Loucy (cell line): ENCODE measurements at regions not wholly inside any gene's neighbourhood (a gene's known extent, or its start where the extent isn't known, plus 50 kb on each side); places are given as distances from the start of the nearest gene placed in this dataset.

Experiments
- H2AFZ ChIP-seq: fragments of 200-600 bp; sonication (generic); 2 replicates; pipeline ENCODE4 v1.6.0; 2016; ENCODE audit warnings: antibody characterized with exemption, mild to moderate bottlenecking, low read length, moderate library complexity
- H3F3A ChIP-seq: fragments of 200-600 bp; 2 replicates; pipeline ENCODE4 v1.6.0; 2016; ENCODE audit warnings: antibody characterized with exemption, low read depth, mild to moderate bottlenecking
- H3K27me3 ChIP-seq: fragments of 200-600 bp; sonication (generic); 2 replicates; pipeline ENCODE4 v1.6.1; 2014; ENCODE audit warnings: low read length, mild to moderate bottlenecking; ENCODE audit not compliant: insufficient read depth, poor library complexity, severe bottlenecking
- H3K36me3 ChIP-seq: fragments of 200-600 bp; sonication (generic); 2 replicates; pipeline ENCODE4 v1.6.1; 2016; ENCODE audit warnings: low read length; ENCODE audit not compliant: insufficient read depth
- H3K4me1 ChIP-seq: fragments of 200-600 bp; sonication (generic); 2 replicates; pipeline ENCODE4 v1.5.1; 2014; ENCODE audit warnings: low read length, mild to moderate bottlenecking; ENCODE audit not compliant: insufficient read depth, poor library complexity, severe bottlenecking
- H3K4me2 ChIP-seq: fragments of 200-600 bp; sonication (generic); 2 replicates; pipeline ENCODE4 v1.6.0; 2014; ENCODE audit warnings: antibody characterized with exemption, low read length, low read depth, mild to moderate bottlenecking; ENCODE audit not compliant: poor library complexity, severe bottlenecking
- H3K4me3 ChIP-seq: fragments of 200-600 bp; sonication (generic); 2 replicates; pipeline ENCODE4 v1.5.1; 2014; ENCODE audit warnings: low read length, mild to moderate bottlenecking, mixed read lengths; ENCODE audit not compliant: poor library complexity, severe bottlenecking
- H3K79me2 ChIP-seq: fragments of 200-600 bp; sonication (generic); 2 replicates; pipeline ENCODE4 v1.6.1; 2014; ENCODE audit warnings: low read length; ENCODE audit not compliant: insufficient read depth
- H3K9ac ChIP-seq: fragments of 200-600 bp; sonication (generic); 2 replicates; pipeline ENCODE4 v1.6.0; 2014; ENCODE audit warnings: mild to moderate bottlenecking, low read depth, low read length, moderate library complexity; ENCODE audit not compliant: poor library complexity, severe bottlenecking
- H3K9me2 ChIP-seq: fragments of 200-600 bp; sonication (generic); replicated peaks from 2 replicates; pipeline ENCODE4 v1.6.1; 2016; ENCODE audit warnings: low read depth, low read length, mixed read lengths
- H3K9me3 ChIP-seq: fragments of 200-600 bp; sonication (generic); 2 replicates; pipeline ENCODE4 v1.6.1; 2014; ENCODE audit warnings: mild to moderate bottlenecking, antibody characterized with exemption, low read length, low read depth; ENCODE audit not compliant: insufficient read depth
- H4K20me1 ChIP-seq: fragments of 200-600 bp; sonication (generic); 2 replicates; pipeline ENCODE4 v1.6.0; 2014; ENCODE audit warnings: antibody characterized with exemption, low read length, mild to moderate bottlenecking; ENCODE audit not compliant: insufficient read depth, poor library complexity, severe bottlenecking
- EZH2phosphoT487 ChIP-seq: fragments of 200-600 bp; IDR thresholded peaks from 2 replicates; pipeline ENCODE4 v1.6.1; 2018; ENCODE audit warnings: antibody characterized with exemption, mild to moderate bottlenecking, moderate library complexity, borderline replicate concordance
- TF ChIP-seq, protein P1 (sequence below): fragments of 200-600 bp; sonication (generic); conservative IDR thresholded peaks from 2 replicates; pipeline ENCODE4 v1.5.1; 2014; ENCODE audit warnings: mild to moderate bottlenecking, antibody characterized with exemption, low read length

GRCh38 chr6:81575442-81575841 lies 177.0 kb downstream of the TENT5A start:
- H3K9ac ChIP-seq = no peak overlapping the region
- no peak overlapping the region for H3K4me2 ChIP-seq
- H4K20me1 ChIP-seq = no peaks in the 10 kb centered on the region
- H3K27me3 ChIP-seq = no peaks in the 10 kb centered on the region
- no peaks in the 10 kb centered on the region for H3K4me1 ChIP-seq
- no peaks in the 10 kb centered on the region for H3K9me2 ChIP-seq
- TF ChIP-seq EZH2phosphoT487 = no peak
- TF ChIP-seq, protein P1, sequence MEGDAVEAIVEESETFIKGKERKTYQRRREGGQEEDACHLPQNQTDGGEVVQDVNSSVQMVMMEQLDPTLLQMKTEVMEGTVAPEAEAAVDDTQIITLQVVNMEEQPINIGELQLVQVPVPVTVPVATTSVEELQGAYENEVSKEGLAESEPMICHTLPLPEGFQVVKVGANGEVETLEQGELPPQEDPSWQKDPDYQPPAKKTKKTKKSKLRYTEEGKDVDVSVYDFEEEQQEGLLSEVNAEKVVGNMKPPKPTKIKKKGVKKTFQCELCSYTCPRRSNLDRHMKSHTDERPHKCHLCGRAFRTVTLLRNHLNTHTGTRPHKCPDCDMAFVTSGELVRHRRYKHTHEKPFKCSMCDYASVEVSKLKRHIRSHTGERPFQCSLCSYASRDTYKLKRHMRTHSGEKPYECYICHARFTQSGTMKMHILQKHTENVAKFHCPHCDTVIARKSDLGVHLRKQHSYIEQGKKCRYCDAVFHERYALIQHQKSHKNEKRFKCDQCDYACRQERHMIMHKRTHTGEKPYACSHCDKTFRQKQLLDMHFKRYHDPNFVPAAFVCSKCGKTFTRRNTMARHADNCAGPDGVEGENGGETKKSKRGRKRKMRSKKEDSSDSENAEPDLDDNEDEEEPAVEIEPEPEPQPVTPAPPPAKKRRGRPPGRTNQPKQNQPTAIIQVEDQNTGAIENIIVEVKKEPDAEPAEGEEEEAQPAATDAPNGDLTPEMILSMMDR = no peak
- H3K36me3 ChIP-seq = no peaks in the 10 kb centered on the region
- H3F3A ChIP-seq = no peaks in the 10 kb centered on the region
- H2AFZ ChIP-seq = no peak overlapping the region
- no peaks in the 10 kb centered on the region for H3K79me2 ChIP-seq
- H3K9me3 ChIP-seq = peaks cover 3% of the 10 kb centered on the region; the same call in 1 of the 2 replicates
- H3K4me3 ChIP-seq = no peak overlapping the region

DNA sequence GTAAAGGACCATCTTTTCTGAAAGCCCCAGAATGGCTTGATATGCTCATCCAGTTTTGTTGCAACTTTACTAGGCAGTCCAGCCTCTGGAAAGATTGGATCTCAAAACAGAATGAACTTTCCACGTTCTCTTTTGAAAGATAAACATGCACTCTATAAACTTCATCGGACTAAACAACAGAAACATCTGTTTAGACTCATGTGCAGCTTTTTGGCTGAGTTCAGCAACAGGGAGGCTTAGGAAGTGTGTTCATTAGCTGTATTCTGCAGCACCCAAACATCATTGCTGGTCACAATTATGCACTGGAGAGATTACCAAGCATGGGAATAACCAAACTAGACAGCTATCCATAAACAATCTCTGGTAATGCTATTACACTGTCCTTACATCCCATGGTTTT lies 180.5 kb downstream of the TENT5A start:
- no peaks in the 10 kb centered on the region for H4K20me1 ChIP-seq
- TF ChIP-seq EZH2phosphoT487 = no peak
- H3K9me2 ChIP-seq = no peaks in the 10 kb centered on the region
- H3K4me1 ChIP-seq = peaks cover 9% of the 10 kb centered on the region
- no peaks in the 10 kb centered on the region for H3K27me3 ChIP-seq
- H2AFZ ChIP-seq = no peak overlapping the region
- H3K79me2 ChIP-seq = no peaks in the 10 kb centered on the region
- H3F3A ChIP-seq = no peaks in the 10 kb centered on the region
- H3K4me2 ChIP-seq = no peak overlapping the region
- H3K9me3 ChIP-seq = no peaks in the 10 kb centered on the region; the same call in 1 of the 2 replicates
- H3K36me3 ChIP-seq = no peaks in the 10 kb centered on the region
- no peak overlapping the region for H3K9ac ChIP-seq
- no peak overlapping the region for H3K4me3 ChIP-seq

- no peak overlapping the region for H3K4me2 ChIP-seq
- no peak for TF ChIP-seq EZH2phosphoT487
- TF ChIP-seq, protein P1 = no peak
- no peaks in the 10 kb centered on the region for H3K9me2 ChIP-seq
- no peaks in the 10 kb centered on the region for H3K9me3 ChIP-seq
- no peaks in the 10 kb centered on the region for H3K27me3 ChIP-seq
- no peak overlapping the region for H2AFZ ChIP-seq
- no peaks in the 10 kb centered on the region for H3F3A ChIP-seq
- H3K4me1 ChIP-seq = peaks cover 9% of the 10 kb centered on the region
- no peak overlapping the region for H3K9ac ChIP-seq
- H4K20me1 ChIP-seq = no peaks in the 10 kb centered on the region
- no peak overlapping the region for H3K4me3 ChIP-seq
- no peaks in the 10 kb centered on the region for H3K36me3 ChIP-seq
- H3K79me2 ChIP-seq = no peaks in the 10 kb centered on the region
Observed at GRCh38 chr6:81570681-81571080, 181.8 kb downstream of the TENT5A start.

DNA sequence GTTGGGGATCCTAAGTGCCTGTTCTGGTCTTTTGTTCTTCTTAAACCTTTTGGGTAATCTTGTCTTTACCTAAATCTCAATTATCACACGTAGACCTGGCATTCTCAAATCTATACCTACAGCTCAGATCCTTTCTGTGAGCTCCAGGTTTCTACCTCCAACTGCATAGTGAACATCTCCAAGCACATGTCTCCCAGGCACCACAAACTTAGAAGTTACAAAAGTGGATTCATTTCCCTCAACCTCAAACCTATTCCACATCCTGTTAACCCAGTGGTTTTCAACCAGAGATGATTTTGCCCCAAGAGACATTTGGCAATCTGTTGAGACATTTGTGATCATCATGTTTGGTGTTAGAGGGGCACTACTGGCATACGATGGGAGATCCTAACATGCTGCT lies 183.5 kb downstream of the TENT5A start:
- Histone ChIP-seq H3K4me3 (no peak overlapping the region), H3K36me3 (no peaks in the 10 kb centered on the region), H3K9me2 (no peaks in the 10 kb centered on the region), H3K9me3 (no peaks in the 10 kb centered on the region), H3K4me1 (peaks cover 9% of the 10 kb centered on the region), H3K9ac (no peak overlapping the region), H3K79me2 (no peaks in the 10 kb centered on the region), H2AFZ (no peak overlapping the region), H3K4me2 (no peak overlapping the region), H3K27me3 (no peaks in the 10 kb centered on the region), H3F3A (no peaks in the 10 kb centered on the region), H4K20me1 (no peaks in the 10 kb centered on the region)
- no peak for TF ChIP-seq EZH2phosphoT487
- TF ChIP-seq, protein P1 = no peak
